ENCODE measurements at regions not wholly inside any gene's neighbourhood (a gene's known extent, or its start where the extent isn't known, plus 50 kb on each side); places are given as distances from the start of the nearest gene placed in this dataset.

GRCh38 chr12:22828066-22828465, 203.1 kb downstream of the ETNK1 start:
- Mint-ChIP-seq H3K27ac (ENCODE audit: unreplicated experiment) (no peak overlapping the region), H3K4me3 (ENCODE audit: unreplicated experiment) (no peak overlapping the region), H3K4me1 (ENCODE audit: low read depth) (peaks cover 6% of the 10 kb centered on the region), H3K27me3 (ENCODE audit: low read depth) (no peaks in the 10 kb centered on the region), H3K9me3 (ENCODE audit: low read depth) (peaks cover 3% of the 10 kb centered on the region), H3K36me3 (ENCODE audit: low read depth) (peaks cover 1% of the 10 kb centered on the region)
- DNase-seq (ENCODE audit: low spot score), result no peak
- TF ChIP-seq CTCF (IDR thresholded peaks at IDR 0.05), result no peak

DNA sequence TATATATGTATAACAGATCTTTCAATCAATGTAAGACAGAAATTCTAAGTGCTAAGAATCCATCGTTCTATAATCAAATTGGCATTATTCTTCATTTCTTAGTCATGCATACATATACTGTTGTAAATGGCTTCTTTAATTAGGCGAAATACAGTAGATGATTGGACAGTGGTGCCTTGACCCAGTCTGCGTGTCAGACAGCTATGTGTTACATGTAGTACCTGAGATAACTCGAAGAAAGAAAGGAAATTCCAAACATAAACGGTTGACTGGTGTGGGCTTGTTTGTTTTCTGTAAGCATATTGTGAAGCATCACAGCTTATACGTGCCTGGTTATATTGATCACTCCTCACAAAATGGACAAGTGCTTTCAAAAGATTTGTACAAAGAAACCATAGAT, 210.5 kb downstream of the ETNK1 start:
- no peak for TF ChIP-seq CTCF (IDR thresholded peaks at IDR 0.05)
- no peaks in the 10 kb centered on the region for H3K4me1 Mint-ChIP-seq (ENCODE audit: low read depth)
- no peaks in the 10 kb centered on the region for H3K9me3 Mint-ChIP-seq (ENCODE audit: low read depth)
- no peak for DNase-seq (ENCODE audit: low spot score)
- H3K27ac Mint-ChIP-seq (ENCODE audit: unreplicated experiment), result no peak overlapping the region
- no peak overlapping the region for H3K4me3 Mint-ChIP-seq (ENCODE audit: unreplicated experiment)
- no peaks in the 10 kb centered on the region for H3K36me3 Mint-ChIP-seq (ENCODE audit: low read depth)
- no peaks in the 10 kb centered on the region for H3K27me3 Mint-ChIP-seq (ENCODE audit: low read depth)

GRCh38 chr12:22850185-22850584, 225.2 kb downstream of the ETNK1 start:
- no peak for TF ChIP-seq CTCF (IDR thresholded peaks at IDR 0.05)
- H3K4me3 Mint-ChIP-seq (ENCODE audit: unreplicated experiment), result no peak overlapping the region
- H3K9me3 Mint-ChIP-seq (ENCODE audit: low read depth), result no peaks in the 10 kb centered on the region
- DNase-seq (ENCODE audit: low spot score), result no peak
- no peaks in the 10 kb centered on the region for H3K36me3 Mint-ChIP-seq (ENCODE audit: low read depth)
- H3K4me1 Mint-ChIP-seq (ENCODE audit: low read depth), result peaks cover 3% of the 10 kb centered on the region
- H3K27ac Mint-ChIP-seq (ENCODE audit: unreplicated experiment), result no peak overlapping the region
- peaks cover 2% of the 10 kb centered on the region for H3K27me3 Mint-ChIP-seq (ENCODE audit: low read depth)

DNA sequence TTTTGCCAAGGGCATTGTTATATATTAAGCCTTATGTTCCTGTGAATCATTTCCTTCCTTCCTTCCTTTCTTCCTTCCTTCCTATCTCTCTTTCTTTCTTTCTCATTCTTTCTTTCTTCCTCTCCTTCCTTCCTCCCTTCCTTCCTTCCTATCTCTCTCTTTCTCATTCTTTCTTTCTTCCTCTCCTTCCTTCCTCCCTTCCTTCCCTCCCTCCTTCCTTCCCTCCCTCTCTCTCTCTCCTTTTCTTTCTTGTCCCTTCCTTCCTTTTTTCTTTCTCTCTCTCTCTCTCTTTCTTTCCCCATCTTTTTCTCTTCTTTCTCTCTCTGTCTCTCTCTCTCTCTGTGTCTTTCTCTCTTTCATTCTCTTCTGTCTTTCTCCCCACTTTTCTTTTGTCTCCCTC, 226.6 kb downstream of the ETNK1 start:
- no peak for DNase-seq (ENCODE audit: low spot score)
- Mint-ChIP-seq H3K4me1 (ENCODE audit: low read depth) (peaks cover 3% of the 10 kb centered on the region), H3K36me3 (ENCODE audit: low read depth) (no peaks in the 10 kb centered on the region), H3K27me3 (ENCODE audit: low read depth) (peaks cover 2% of the 10 kb centered on the region), H3K4me3 (ENCODE audit: unreplicated experiment) (no peak overlapping the region), H3K27ac (ENCODE audit: unreplicated experiment) (no peak overlapping the region), H3K9me3 (ENCODE audit: low read depth) (no peaks in the 10 kb centered on the region)
- TF ChIP-seq CTCF (IDR thresholded peaks at IDR 0.05), result no peak

DNA sequence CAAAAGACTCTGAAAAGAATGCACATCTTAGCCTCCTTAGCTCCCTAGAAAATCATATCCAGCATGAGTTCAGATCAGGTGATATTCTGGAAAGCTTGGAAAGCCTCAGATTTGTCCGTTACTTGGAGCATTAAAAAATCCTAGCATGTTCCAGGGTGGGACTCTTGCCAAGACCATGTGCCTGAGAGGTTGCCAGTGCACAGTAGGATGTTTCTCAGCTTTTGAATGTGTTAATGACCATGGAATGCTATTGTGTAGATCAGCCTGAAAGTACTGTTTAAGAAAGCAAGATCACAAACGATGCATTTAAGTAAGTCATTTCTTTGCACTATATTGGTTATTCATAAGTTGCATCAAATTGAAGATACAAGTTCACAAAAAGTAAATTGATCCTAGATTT, 230.5 kb downstream of the ETNK1 start:
- no peak for DNase-seq (ENCODE audit: low spot score)
- Mint-ChIP-seq H3K27ac (ENCODE audit: unreplicated experiment) (no peak overlapping the region), H3K9me3 (ENCODE audit: low read depth) (no peaks in the 10 kb centered on the region), H3K4me3 (ENCODE audit: unreplicated experiment) (no peak overlapping the region), H3K4me1 (ENCODE audit: low read depth) (no peaks in the 10 kb centered on the region), H3K27me3 (ENCODE audit: low read depth) (peaks cover 2% of the 10 kb centered on the region), H3K36me3 (ENCODE audit: low read depth) (no peaks in the 10 kb centered on the region)
- no peak for TF ChIP-seq CTCF (IDR thresholded peaks at IDR 0.05)

All from chondrocyte (in vitro differentiated cells).